ENCODE measurements at regions not wholly inside any gene's neighbourhood (a gene's known extent, or its start where the extent isn't known, plus 50 kb on each side); places are given as distances from the start of the nearest gene placed in this dataset.

DNA sequence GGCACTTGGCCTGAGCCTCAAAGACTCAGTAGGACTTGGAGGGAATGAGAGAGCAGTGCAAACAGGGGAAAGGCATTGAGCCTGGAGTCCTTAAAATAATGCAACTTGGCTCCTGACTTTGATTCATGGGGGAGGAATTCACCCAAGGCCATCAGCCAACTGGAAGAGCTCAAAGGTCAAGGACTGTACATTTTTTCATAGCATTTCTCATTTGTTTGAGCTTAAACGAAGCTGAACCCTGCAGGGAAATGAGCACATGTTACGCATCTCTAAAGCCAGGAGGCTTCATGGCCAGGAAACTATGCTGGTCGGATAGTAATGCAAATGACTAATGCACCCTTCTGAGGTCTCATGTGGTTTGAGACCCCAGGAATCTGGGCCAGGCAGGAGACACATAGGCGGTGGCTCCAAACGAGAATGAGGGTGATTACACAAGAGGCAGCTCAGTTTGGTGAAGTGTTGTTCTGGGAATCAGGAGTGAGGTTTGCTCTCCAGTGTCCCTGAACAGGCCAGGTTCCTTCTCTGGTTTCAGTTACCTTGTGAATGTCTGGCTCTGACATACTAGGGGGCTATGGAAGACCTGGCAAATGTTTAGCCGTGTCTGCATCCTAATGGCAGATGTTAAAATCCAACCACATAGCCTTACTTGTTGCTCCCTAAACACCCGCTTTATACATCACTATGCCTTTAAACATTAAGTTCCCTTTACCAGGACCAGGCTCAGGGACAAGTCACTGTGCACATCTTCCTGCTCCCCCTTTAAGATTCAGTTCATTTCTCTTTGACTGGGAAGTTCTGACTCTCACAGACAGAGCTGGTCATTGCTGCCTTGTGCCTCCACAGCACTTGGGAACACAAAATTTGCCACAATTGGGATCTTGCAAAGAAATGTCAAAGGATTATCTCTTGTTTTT is 503.9 kb upstream of the USP24 start (continued):
- TF ChIP-seq, protein P1, sequence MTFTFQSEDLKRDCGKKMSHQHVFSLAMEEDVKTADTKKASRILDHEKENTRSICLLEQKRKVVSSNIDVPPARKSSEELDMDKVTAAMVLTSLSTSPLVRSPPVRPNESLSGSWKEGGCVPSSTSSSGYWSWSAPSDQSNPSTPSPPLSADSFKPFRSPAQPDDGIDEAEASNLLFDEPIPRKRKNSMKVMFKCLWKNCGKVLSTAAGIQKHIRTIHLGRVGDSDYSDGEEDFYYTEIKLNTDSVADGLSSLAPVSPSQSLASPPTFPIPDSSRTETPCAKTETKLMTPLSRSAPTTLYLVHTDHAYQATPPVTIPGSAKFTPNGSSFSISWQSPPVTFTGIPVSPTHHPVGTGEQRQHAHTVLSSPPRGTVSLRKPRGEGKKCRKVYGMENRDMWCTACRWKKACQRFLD (CRISPR knock-in tag; IDR thresholded peaks at IDR 0.05; ENCODE audit: borderline replicate concordance), result no peak
- TF ChIP-seq, protein P2, sequence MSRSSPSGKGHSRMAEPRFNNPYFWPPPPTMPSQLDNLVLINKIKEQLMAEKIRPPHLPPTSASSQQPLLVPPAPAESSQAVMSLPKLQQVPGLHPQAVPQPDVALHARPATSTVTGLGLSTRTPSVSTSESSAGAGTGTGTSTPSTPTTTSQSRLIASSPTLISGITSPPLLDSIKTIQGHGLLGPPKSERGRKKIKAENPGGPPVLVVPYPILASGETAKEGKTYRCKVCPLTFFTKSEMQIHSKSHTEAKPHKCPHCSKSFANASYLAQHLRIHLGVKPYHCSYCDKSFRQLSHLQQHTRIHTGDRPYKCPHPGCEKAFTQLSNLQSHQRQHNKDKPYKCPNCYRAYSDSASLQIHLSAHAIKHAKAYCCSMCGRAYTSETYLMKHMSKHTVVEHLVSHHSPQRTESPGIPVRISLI (CRISPR knock-in tag; IDR thresholded peaks at IDR 0.05; ENCODE audit: borderline replicate concordance), result 0 out of 2 replicates have a peak, but pooled peaks have one; percentile 18
- TF ChIP-seq, protein P3, sequence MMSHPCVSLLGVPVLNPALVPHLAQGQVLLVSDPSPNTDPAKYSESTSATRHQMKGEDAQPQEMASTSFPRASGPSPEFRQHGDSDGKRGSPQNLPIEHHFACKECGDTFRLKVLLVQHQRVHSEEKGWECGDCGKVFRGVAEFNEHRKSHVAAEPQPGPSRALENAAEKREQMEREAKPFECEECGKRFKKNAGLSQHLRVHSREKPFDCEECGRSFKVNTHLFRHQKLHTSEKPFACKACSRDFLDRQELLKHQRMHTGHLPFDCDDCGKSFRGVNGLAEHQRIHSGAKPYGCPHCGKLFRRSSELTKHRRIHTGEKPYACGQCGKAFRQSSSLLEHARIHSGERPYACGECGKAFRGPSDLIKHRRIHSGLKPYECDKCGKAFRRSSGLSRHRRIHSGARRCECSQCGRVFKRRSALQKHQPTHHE (CRISPR knock-in tag; IDR thresholded peaks at IDR 0.05; ENCODE audit: borderline replicate concordance), result no peak
- TF ChIP-seq ZKSCAN8 (CRISPR knock-in tag; IDR thresholded peaks at IDR 0.05; ENCODE audit: borderline replicate concordance) (no peak), FOXJ3 (CRISPR knock-in tag; IDR thresholded peaks at IDR 0.05; ENCODE audit: borderline replicate concordance) (no peak), MEIS1 (CRISPR knock-in tag; IDR thresholded peaks at IDR 0.05; ENCODE audit: borderline replicate concordance) (no peak), NR2F2 (IDR thresholded peaks at IDR 0.05; ENCODE audit: borderline replicate concordance, low read depth) (no peak), SALL1 (CRISPR knock-in tag; IDR thresholded peaks at IDR 0.05) (peak; percentile 23; the same call in 1 of the 2 replicates), HNF4A (CRISPR knock-in tag; IDR thresholded peaks at IDR 0.05) (peak; percentile 71), ZNF30 (CRISPR knock-in tag; IDR thresholded peaks at IDR 0.05) (no peak), XBP1 (CRISPR knock-in tag; IDR thresholded peaks at IDR 0.05) (no peak), KAT7 (CRISPR knock-in tag; IDR thresholded peaks at IDR 0.05; ENCODE audit: borderline replicate concordance) (no peak)
- TF ChIP-seq, protein P4, sequence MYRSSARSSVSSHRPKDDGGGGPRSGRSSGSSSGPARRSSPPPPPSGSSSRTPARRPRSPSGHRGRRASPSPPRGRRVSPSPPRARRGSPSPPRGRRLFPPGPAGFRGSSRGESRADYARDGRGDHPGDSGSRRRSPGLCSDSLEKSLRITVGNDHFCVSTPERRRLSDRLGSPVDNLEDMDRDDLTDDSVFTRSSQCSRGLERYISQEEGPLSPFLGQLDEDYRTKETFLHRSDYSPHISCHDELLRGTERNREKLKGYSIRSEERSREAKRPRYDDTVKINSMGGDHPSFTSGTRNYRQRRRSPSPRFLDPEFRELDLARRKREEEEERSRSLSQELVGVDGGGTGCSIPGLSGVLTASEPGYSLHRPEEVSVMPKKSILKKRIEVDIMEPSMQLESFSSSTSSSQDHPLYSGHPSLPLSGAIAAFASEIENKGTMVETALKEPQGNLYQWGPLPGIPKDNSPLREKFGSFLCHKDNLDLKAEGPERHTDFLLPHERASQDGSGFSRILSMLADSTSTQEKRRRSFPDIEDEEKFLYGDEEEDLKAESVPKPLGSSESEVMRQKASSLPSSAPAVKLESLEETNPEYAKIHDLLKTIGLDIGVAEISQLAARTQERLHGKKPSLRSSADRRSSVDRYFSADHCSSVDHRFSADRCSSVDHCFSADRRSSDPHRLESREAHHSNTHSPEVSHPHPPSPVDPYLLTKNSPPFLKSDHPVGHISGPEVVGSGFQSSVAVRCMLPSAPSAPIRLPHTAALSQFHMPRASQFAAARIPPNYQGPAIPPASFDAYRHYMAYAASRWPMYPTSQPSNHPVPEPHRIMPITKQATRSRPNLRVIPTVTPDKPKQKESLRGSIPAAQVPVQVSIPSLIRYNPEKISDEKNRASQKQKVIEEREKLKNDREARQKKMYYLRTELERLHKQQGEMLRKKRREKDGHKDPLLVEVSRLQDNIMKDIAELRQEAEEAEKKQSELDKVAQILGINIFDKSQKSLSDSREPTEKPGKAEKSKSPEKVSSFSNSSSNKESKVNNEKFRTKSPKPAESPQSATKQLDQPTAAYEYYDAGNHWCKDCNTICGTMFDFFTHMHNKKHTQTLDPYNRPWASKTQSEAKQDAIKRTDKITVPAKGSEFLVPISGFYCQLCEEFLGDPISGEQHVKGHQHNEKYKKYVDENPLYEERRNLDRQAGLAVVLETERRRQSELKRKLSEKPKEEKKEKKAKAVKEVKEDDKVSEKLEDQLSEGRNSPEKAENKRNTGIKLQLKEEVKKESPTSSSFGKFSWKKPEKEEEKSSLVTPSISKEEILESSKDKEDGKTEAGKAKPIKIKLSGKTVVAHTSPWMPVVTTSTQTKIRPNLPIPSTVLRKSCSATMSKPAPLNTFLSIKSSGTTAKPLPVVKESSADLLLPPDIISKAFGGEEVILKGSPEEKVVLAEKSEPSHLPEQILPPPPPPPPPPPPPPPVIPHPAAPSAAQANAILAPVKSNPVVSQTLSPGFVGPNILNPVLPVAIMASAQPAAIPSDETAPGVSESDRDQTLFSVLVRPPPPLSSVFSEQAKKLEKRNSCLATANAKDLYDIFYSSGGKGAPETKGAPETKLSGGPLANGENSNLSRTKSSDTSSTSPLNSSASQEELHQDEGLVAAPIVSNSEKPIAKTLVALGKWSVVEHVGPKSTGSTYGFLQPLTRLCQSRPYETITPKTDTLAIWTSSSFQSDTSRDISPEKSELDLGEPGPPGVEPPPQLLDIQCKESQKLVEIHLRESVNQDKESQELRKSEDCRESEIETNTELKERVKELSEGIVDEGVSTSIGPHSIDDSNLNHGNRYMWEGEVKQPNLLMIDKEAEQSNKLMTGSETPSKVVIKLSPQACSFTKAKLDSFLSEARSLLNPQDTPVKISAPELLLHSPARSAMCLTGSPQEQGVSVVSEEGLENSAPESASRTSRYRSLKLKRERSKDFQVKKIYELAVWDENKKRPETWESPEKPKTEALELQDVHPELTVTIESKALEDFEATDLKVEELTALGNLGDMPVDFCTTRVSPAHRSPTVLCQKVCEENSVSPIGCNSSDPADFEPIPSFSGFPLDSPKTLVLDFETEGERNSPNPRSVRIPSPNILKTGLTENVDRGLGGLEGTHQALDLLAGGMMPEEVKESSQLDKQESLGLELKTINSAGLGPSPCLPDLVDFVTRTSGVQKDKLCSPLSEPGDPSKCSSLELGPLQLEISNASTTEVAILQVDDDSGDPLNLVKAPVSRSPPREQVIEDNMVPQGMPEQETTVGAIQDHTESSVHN (CRISPR knock-in tag; IDR thresholded peaks at IDR 0.05), result no peak
- TF ChIP-seq, protein P5, sequence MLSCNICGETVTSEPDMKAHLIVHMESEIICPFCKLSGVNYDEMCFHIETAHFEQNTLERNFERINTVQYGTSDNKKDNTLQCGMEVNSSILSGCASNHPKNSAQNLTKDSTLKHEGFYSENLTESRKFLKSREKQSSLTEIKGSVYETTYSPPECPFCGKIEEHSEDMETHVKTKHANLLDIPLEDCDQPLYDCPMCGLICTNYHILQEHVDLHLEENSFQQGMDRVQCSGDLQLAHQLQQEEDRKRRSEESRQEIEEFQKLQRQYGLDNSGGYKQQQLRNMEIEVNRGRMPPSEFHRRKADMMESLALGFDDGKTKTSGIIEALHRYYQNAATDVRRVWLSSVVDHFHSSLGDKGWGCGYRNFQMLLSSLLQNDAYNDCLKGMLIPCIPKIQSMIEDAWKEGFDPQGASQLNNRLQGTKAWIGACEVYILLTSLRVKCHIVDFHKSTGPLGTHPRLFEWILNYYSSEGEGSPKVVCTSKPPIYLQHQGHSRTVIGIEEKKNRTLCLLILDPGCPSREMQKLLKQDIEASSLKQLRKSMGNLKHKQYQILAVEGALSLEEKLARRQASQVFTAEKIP (CRISPR knock-in tag; IDR thresholded peaks at IDR 0.05; ENCODE audit: borderline replicate concordance), result no peak
